ENCODE measurements at regions not wholly inside any gene's neighbourhood (a gene's known extent, or its start where the extent isn't known, plus 50 kb on each side); places are given as distances from the start of the nearest gene placed in this dataset.
A peak's percentile ranks its signal among the peaks of the same experiment; 100 is the strongest.
"Not testable (repeated sequence)": the region's sequence is repeated elsewhere in the genome, so short reads cannot be mapped to it uniquely, and the experiment has no call there.

GRCh38 chr7:118945911-118946682 is 721.6 kb downstream of the ANKRD7 start:
- Histone ChIP-seq H3K9me3 (no peaks in the 10 kb centered on the region), H3K4me1 (no peaks in the 10 kb centered on the region), H3K27ac (no peak overlapping the region), H3K4me2 (no peak overlapping the region), H3K4me3 (no peak overlapping the region)
- ChIA-PET POLR2A (no interaction called here), CTCF (no interaction called here)
- TF ChIP-seq ZNF302 (CRISPR knock-in tag; IDR thresholded peaks at IDR 0.05) (no peak), MAFK (IDR thresholded peaks at IDR 0.05; ENCODE audit: partially characterized antibody) (peak; percentile 72)
- no peak for DNase-seq (ENCODE audit: low read depth in 1 of 2, low spot score in 1 of 2)
- no peak for ATAC-seq
- WGBS (ENCODE audit: missing lambda C conversion rate): 39% methylated on average over 13 of the region's 13 CpGs
- no peak for FAIRE-seq

GRCh38 chr7:118948508-118948907 is 724.0 kb downstream of the ANKRD7 start:
- Histone ChIP-seq H3K4me2 (no peak overlapping the region), H3K27ac (no peak overlapping the region), H3K9me3 (no peaks in the 10 kb centered on the region), H3K4me3 (no peak overlapping the region), H3K4me1 (no peaks in the 10 kb centered on the region)
- FAIRE-seq: no peak
- ChIA-PET CTCF (no interaction called here), POLR2A (no interaction called here)
- TF ChIP-seq ZFP36 (IDR thresholded peaks at IDR 0.05; ENCODE audit: borderline replicate concordance, partially characterized antibody) (no peak), MAFK (IDR thresholded peaks at IDR 0.05; ENCODE audit: partially characterized antibody) (peak; percentile 71), BCL3 (IDR thresholded peaks at IDR 0.05) (no peak)
- no peak for ATAC-seq
- DNase-seq (ENCODE audit: low read depth in 1 of 2, low spot score in 1 of 2): no peak

GRCh38 chr7:118949031-118949430 is 724.5 kb downstream of the ANKRD7 start:
- ATAC-seq (no peak), FAIRE-seq (no peak)
- no peak for TF ChIP-seq EHF (CRISPR knock-in tag; IDR thresholded peaks at IDR 0.05)

GRCh38 chr7:118956285-118956684 is 731.8 kb downstream of the ANKRD7 start:
- DNase-seq (ENCODE audit: low read depth in 1 of 2, low spot score in 1 of 2); CTCF ChIA-PET; FAIRE-seq; H3K4me3 ChIP-seq; ATAC-seq; H3K9me3 ChIP-seq; POLR2A ChIA-PET; H3K4me1 ChIP-seq; H3K27ac ChIP-seq; H3K4me2 ChIP-seq: not testable (repeated sequence)
- 3% methylated on average over 2 of the region's 2 CpGs for WGBS (ENCODE audit: missing lambda C conversion rate)

More at GRCh38 chr7:118949031-118949430, 724.5 kb downstream of the ANKRD7 start:
- no peak for DNase-seq (ENCODE audit: low read depth in 1 of 2, low spot score in 1 of 2)
- H3K4me2 ChIP-seq: no peak overlapping the region
- ChIA-PET CTCF (no interaction called here), POLR2A (no interaction called here)
- WGBS (ENCODE audit: missing lambda C conversion rate): 43% methylated on average over 1 of the region's 1 CpG
- no peaks in the 10 kb centered on the region for H3K4me1 ChIP-seq
- no peak overlapping the region for H3K4me3 ChIP-seq
- H3K27ac ChIP-seq: no peak overlapping the region
- no peaks in the 10 kb centered on the region for H3K9me3 ChIP-seq

GRCh38 chr7:118969370-118969769 is 744.9 kb downstream of the ANKRD7 start:
- TF ChIP-seq MAX (IDR thresholded peaks at IDR 0.05) (no peak), HEYL (CRISPR knock-in tag; IDR thresholded peaks at IDR 0.05) (no peak), EHMT2 (IDR thresholded peaks at IDR 0.05; ENCODE audit: low read depth) (no peak), SMC3 (IDR thresholded peaks at IDR 0.05) (no peak), NPAS2 (CRISPR knock-in tag; IDR thresholded peaks at IDR 0.05; ENCODE audit: borderline replicate concordance) (no peak), FOXS1 (CRISPR knock-in tag; IDR thresholded peaks at IDR 0.05) (no peak), BHLHE40 (IDR thresholded peaks at IDR 0.05; ENCODE audit: low read depth, low read length) (no peak), ATOH8 (CRISPR knock-in tag; IDR thresholded peaks at IDR 0.05; ENCODE audit: low read depth) (no peak), NR3C1 (IDR thresholded peaks at IDR 0.05) (no peak), HES2 (IDR thresholded peaks at IDR 0.05) (no peak), HOXA7 (CRISPR knock-in tag; IDR thresholded peaks at IDR 0.05) (no peak), PBX3 (IDR thresholded peaks at IDR 0.05) (no peak), ZC3H11A (IDR thresholded peaks at IDR 0.05) (no peak), POLR2AphosphoS2 (conservative IDR thresholded peaks at IDR 0.05; ENCODE audit: low read length) (no peak), PHF8 (IDR thresholded peaks at IDR 0.05; ENCODE audit: borderline replicate concordance, low read depth) (no peak), USF2 (IDR thresholded peaks at IDR 0.05) (no peak)
- H3K27ac ChIP-seq: no peak overlapping the region

More at GRCh38 chr7:118969370-118969769, 744.9 kb downstream of the ANKRD7 start:
- FAIRE-seq (no peak), DNase-seq (ENCODE audit: low read depth in 1 of 2, low spot score in 1 of 2) (no peak), ATAC-seq (no peak)
- 3% methylated on average over 1 of the region's 1 CpG for WGBS (ENCODE audit: missing lambda C conversion rate)
- H3K4me2 ChIP-seq: no peak overlapping the region
- no peaks in the 10 kb centered on the region for H3K9me3 ChIP-seq
- ChIA-PET CTCF (no interaction called here), POLR2A (no interaction called here)
- no peak overlapping the region for H3K4me3 ChIP-seq
- H3K4me1 ChIP-seq: no peaks in the 10 kb centered on the region
